ENCODE measurements at regions not wholly inside any gene's neighbourhood (a gene's known extent, or its start where the extent isn't known, plus 50 kb on each side); places are given as distances from the start of the nearest gene placed in this dataset.

DNA sequence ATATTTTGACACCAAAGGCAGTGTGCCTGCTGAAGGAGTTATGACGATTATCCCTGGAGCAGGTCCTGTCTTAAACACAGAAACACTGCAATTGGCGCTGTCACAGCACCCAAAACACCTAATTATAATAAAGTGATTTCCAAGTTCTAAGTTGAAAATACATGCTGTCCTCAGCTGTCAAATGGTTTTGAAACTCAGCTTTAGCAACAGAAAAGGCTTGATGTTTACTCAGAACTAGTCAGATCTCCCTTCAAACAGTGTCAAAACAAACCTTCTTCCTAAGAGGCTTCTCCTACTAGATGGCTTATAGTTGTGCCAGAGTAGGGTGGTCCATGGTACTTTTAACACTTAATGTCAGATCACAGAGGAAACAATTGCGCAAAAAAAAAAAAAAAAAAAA, 87.2 kb upstream of the IRX1 start:
- TF ChIP-seq, protein P1, sequence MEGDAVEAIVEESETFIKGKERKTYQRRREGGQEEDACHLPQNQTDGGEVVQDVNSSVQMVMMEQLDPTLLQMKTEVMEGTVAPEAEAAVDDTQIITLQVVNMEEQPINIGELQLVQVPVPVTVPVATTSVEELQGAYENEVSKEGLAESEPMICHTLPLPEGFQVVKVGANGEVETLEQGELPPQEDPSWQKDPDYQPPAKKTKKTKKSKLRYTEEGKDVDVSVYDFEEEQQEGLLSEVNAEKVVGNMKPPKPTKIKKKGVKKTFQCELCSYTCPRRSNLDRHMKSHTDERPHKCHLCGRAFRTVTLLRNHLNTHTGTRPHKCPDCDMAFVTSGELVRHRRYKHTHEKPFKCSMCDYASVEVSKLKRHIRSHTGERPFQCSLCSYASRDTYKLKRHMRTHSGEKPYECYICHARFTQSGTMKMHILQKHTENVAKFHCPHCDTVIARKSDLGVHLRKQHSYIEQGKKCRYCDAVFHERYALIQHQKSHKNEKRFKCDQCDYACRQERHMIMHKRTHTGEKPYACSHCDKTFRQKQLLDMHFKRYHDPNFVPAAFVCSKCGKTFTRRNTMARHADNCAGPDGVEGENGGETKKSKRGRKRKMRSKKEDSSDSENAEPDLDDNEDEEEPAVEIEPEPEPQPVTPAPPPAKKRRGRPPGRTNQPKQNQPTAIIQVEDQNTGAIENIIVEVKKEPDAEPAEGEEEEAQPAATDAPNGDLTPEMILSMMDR (IDR thresholded peaks at IDR 0.05), result no peak
- TF ChIP-seq TCF7 (CRISPR knock-in tag; IDR thresholded peaks at IDR 0.05; ENCODE audit: low read depth), result no peak
- TF ChIP-seq ESRRA (CRISPR knock-in tag; IDR thresholded peaks at IDR 0.05; ENCODE audit: borderline replicate concordance), result no peak
- TF ChIP-seq, protein P2, sequence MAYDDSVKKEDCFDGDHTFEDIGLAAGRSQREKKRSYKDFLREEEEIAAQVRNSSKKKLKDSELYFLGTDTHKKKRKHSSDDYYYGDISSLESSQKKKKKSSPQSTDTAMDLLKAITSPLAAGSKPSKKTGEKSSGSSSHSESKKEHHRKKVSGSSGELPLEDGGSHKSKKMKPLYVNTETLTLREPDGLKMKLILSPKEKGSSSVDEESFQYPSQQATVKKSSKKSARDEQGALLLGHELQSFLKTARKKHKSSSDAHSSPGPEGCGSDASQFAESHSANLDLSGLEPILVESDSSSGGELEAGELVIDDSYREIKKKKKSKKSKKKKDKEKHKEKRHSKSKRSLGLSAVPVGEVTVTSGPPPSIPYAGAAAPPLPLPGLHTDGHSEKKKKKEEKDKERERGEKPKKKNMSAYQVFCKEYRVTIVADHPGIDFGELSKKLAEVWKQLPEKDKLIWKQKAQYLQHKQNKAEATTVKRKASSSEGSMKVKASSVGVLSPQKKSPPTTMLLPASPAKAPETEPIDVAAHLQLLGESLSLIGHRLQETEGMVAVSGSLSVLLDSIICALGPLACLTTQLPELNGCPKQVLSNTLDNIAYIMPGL (CRISPR knock-in tag; IDR thresholded peaks at IDR 0.05), result no peak
- no peak for TF ChIP-seq SP1 (CRISPR knock-in tag; conservative IDR thresholded peaks at IDR 0.05)
- TF ChIP-seq, protein P3, sequence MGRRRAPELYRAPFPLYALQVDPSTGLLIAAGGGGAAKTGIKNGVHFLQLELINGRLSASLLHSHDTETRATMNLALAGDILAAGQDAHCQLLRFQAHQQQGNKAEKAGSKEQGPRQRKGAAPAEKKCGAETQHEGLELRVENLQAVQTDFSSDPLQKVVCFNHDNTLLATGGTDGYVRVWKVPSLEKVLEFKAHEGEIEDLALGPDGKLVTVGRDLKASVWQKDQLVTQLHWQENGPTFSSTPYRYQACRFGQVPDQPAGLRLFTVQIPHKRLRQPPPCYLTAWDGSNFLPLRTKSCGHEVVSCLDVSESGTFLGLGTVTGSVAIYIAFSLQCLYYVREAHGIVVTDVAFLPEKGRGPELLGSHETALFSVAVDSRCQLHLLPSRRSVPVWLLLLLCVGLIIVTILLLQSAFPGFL (CRISPR knock-in tag; IDR thresholded peaks at IDR 0.05; ENCODE audit: borderline replicate concordance), result no peak
- no peak for TF ChIP-seq MYBL2 (CRISPR knock-in tag; IDR thresholded peaks at IDR 0.05)
- no peak for TF ChIP-seq NFE2L1 (CRISPR knock-in tag; IDR thresholded peaks at IDR 0.05)
- no peak for TF ChIP-seq ZNF416 (CRISPR knock-in tag; IDR thresholded peaks at IDR 0.05)
- no peak for TF ChIP-seq KAT7 (CRISPR knock-in tag; IDR thresholded peaks at IDR 0.05; ENCODE audit: borderline replicate concordance)
- TF ChIP-seq NR3C1 (CRISPR knock-in tag; conservative IDR thresholded peaks at IDR 0.05; ENCODE audit: low read depth), result no peak
- TF ChIP-seq, protein P4, sequence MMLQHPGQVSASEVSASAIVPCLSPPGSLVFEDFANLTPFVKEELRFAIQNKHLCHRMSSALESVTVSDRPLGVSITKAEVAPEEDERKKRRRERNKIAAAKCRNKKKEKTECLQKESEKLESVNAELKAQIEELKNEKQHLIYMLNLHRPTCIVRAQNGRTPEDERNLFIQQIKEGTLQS (CRISPR knock-in tag; conservative IDR thresholded peaks at IDR 0.05), result no peak

Data from WTC11 (cell line).